Progenitor cell of endocrine pancreas (in vitro differentiated cells): ENCODE measurements at regions not wholly inside any gene's neighbourhood (a gene's known extent, or its start where the extent isn't known, plus 50 kb on each side); places are given as distances from the start of the nearest gene placed in this dataset.

Experiments
- DNase-seq: peaks from one replicate; pipeline ENCODE4 v3.0.0; 2021; ENCODE audit warnings: low spot score; ENCODE audit not compliant: unreplicated experiment
- H3K27ac Mint-ChIP-seq: 2 replicates; pipeline ENCODE4 v1.8.0; 2021; ENCODE audit warnings: mild to moderate bottlenecking, moderate library complexity, mixed read lengths
- H3K27me3 Mint-ChIP-seq: 2 replicates; pipeline ENCODE4 v1.8.0; 2021; ENCODE audit warnings: mixed read lengths
- H3K36me3 Mint-ChIP-seq: 2 replicates; pipeline ENCODE4 v1.8.0; 2022; ENCODE audit warnings: mixed read lengths; ENCODE audit not compliant: insufficient read depth
- H3K4me1 Mint-ChIP-seq: 2 replicates; pipeline ENCODE4 v1.8.0; 2021; ENCODE audit warnings: low read depth, mixed read lengths
- H3K4me3 Mint-ChIP-seq: 2 replicates; pipeline ENCODE4 v1.8.0; 2021; ENCODE audit warnings: low read depth, mild to moderate bottlenecking, moderate library complexity, mixed read lengths
- H3K9me3 Mint-ChIP-seq: 2 replicates; pipeline ENCODE4 v1.8.0; 2021; ENCODE audit warnings: low read depth, mixed read lengths
- TF ChIP-seq, protein P1 (sequence below): fragments of 200-600 bp; sonication (generic); IDR thresholded peaks from one replicate; pipeline ENCODE4 v1.5.0; 2021; ENCODE audit warnings: antibody characterized with exemption, mild to moderate bottlenecking; ENCODE audit not compliant: unreplicated experiment

DNA sequence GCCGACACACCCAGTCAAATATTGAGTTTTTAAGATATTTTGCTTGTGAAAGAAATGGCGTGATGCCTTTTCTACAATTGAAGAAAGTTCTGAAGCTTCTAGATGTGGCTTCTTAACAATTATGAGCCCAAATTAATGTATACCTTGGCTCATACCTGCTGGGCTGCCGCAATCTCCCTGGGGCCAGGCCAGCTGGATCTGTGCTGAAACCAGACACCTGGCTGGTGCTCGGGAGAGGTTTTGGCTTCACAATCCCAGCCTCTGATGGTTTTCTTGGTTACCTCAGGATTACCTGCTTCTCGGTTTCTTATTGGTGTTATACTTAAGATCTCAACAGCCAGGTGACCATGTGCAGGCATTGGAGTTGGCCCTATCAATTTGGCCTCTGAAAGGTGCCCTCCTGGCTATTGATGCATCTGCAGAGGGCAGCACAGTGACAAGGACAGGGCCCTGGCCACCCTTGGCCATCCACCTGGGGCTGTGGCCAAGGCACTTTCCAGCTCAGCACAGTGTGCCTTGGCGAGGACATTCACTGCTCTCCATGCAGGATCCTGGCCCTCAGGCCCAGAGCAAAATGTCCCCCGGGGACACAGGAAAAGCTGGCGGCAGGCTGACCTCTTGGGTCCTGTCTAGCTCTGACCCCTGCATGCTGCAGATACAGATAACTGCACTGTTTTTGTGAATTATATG lies 305.0 kb downstream of the ZNF536 start:
- H3K36me3 Mint-ChIP-seq: no peaks in the 10 kb centered on the region
- no peak for DNase-seq
- no peaks in the 10 kb centered on the region for H3K4me1 Mint-ChIP-seq
- no peak overlapping the region for H3K27ac Mint-ChIP-seq
- TF ChIP-seq, protein P1, sequence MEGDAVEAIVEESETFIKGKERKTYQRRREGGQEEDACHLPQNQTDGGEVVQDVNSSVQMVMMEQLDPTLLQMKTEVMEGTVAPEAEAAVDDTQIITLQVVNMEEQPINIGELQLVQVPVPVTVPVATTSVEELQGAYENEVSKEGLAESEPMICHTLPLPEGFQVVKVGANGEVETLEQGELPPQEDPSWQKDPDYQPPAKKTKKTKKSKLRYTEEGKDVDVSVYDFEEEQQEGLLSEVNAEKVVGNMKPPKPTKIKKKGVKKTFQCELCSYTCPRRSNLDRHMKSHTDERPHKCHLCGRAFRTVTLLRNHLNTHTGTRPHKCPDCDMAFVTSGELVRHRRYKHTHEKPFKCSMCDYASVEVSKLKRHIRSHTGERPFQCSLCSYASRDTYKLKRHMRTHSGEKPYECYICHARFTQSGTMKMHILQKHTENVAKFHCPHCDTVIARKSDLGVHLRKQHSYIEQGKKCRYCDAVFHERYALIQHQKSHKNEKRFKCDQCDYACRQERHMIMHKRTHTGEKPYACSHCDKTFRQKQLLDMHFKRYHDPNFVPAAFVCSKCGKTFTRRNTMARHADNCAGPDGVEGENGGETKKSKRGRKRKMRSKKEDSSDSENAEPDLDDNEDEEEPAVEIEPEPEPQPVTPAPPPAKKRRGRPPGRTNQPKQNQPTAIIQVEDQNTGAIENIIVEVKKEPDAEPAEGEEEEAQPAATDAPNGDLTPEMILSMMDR: no peak
- no peaks in the 10 kb centered on the region for H3K9me3 Mint-ChIP-seq
- H3K4me3 Mint-ChIP-seq: no peak overlapping the region
- H3K27me3 Mint-ChIP-seq: peaks cover 40% of the 10 kb centered on the region

DNA sequence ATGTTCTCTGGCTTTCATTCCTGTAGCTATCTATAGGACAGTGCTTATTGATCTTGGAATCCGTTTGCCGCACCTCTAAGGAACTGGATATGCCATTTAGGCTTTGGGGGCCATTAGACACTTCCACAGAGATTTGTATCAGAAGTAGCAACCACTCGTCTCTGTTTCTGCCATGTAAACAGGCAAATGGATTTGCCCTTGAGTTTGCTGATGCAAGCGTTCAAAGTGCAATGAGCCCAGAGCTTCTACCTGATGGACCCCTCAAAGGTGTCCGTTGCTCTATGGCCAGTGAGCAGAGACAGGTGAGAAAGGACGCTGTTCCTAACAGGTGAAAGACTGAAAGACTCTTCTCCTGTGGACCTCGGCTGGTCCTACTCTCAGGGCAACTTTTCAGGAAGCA lies 302.9 kb downstream of the ZNF536 start:
- peaks cover 45% of the 10 kb centered on the region for H3K27me3 Mint-ChIP-seq
- H3K4me3 Mint-ChIP-seq: no peak overlapping the region
- H3K4me1 Mint-ChIP-seq: no peaks in the 10 kb centered on the region
- no peaks in the 10 kb centered on the region for H3K9me3 Mint-ChIP-seq
- H3K27ac Mint-ChIP-seq: no peak overlapping the region
- TF ChIP-seq, protein P1: no peak
- DNase-seq: no peak
- no peaks in the 10 kb centered on the region for H3K36me3 Mint-ChIP-seq

DNA sequence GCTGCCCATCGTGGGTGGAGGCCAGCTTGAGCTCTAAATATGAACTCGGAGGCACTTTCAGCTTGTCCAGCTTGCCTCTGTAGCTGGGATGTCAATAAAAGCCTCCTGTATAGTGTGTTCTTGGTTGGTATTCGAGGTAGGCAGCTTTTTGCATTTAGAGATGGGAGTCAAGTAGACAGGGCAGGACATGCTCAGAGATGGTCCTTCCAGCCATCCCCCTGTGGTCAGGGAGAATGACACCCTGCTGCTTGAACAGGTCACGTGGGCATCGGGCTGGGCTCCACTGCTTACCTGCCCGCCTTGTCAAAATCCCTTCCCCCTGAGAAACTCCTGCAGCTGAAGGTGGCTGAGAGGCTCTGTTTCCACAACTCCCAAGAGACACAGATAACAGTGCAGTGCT lies 302.5 kb downstream of the ZNF536 start:
- no peaks in the 10 kb centered on the region for H3K4me1 Mint-ChIP-seq
- H3K9me3 Mint-ChIP-seq: no peaks in the 10 kb centered on the region
- no peaks in the 10 kb centered on the region for H3K36me3 Mint-ChIP-seq
- H3K27me3 Mint-ChIP-seq: peaks cover 46% of the 10 kb centered on the region
- no peak overlapping the region for H3K27ac Mint-ChIP-seq
- DNase-seq: no peak
- no peak overlapping the region for H3K4me3 Mint-ChIP-seq
- TF ChIP-seq, protein P1: no peak

DNA sequence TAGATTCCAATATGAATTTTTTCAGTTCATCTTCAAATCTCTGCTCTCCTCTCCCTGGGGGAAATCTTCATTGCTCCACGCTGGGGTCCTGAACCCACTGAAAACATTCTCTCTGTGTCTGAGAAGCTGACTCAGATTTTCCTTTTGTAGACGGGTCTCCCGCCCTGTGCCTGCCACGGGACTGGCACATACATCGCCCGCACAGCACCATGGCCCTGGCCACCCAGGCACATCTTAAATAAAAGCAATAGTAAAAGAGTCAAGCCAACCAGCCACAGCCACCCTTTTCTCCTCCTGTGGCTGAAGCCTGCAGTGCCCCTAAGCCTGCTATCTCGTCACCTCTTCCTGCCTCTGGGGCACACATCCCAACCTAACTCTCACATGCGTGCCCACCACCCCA lies 301.2 kb downstream of the ZNF536 start:
- DNase-seq: no peak
- Mint-ChIP-seq H3K4me1 (no peaks in the 10 kb centered on the region), H3K36me3 (no peaks in the 10 kb centered on the region), H3K27me3 (peaks cover 59% of the 10 kb centered on the region), H3K9me3 (no peaks in the 10 kb centered on the region), H3K4me3 (no peak overlapping the region), H3K27ac (no peak overlapping the region)
- TF ChIP-seq, protein P1: no peak

DNA sequence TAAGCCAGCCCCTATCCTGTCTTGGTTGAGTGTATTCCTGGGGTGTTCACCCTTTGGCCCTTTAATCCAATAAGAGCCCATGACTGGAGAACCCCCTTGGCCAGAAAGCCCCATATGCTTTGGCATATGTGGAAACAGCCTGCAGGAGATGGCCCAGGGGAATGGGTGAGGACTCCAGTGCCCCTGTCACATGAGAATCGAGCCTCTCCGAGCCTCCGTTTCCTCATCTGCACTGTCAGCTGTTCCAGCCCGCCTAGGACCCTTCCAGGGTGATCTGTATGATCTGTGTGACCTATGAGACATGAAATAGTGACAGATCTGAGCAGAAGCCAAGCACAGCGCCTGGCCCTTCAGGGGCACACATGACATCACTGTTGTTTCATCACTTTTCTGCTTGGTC lies 300.7 kb downstream of the ZNF536 start:
- Mint-ChIP-seq H3K36me3 (no peaks in the 10 kb centered on the region), H3K9me3 (no peaks in the 10 kb centered on the region), H3K4me1 (no peaks in the 10 kb centered on the region), H3K27ac (no peak overlapping the region), H3K4me3 (no peak overlapping the region), H3K27me3 (peaks cover 59% of the 10 kb centered on the region)
- no peak for DNase-seq
- TF ChIP-seq, protein P1: no peak
